Keratinocyte (primary cell): ENCODE measurements at regions not wholly inside any gene's neighbourhood (a gene's known extent, or its start where the extent isn't known, plus 50 kb on each side); places are given as distances from the start of the nearest gene placed in this dataset.

Experiments
- EZH2 ChIP-seq: IDR thresholded peaks from one replicate; pipeline ENCODE4 v1.6.1; 2012; ENCODE audit warnings: inconsistent platforms, mild to moderate bottlenecking, low read length, moderate library complexity
- TF ChIP-seq, protein P1 (sequence below), 3 experiments: IDR thresholded peaks in 1 of 3; conservative IDR thresholded peaks in 1 of 3; optimal IDR thresholded peaks in 1 of 3; 2 replicates in 2 of 3; 3 replicates in 1 of 3; pipeline versions ENCODE3 to v1.5.1; 2011; ENCODE audit warnings: low read length in 3 of 3, mild to moderate bottlenecking in 3 of 3, moderate library complexity in 2 of 3, control low read depth in 1 of 3, inconsistent platforms in 1 of 3; ENCODE audit not compliant: insufficient read depth in 2 of 3; ENCODE audit errors: extremely low read depth in 1 of 3

DNA sequence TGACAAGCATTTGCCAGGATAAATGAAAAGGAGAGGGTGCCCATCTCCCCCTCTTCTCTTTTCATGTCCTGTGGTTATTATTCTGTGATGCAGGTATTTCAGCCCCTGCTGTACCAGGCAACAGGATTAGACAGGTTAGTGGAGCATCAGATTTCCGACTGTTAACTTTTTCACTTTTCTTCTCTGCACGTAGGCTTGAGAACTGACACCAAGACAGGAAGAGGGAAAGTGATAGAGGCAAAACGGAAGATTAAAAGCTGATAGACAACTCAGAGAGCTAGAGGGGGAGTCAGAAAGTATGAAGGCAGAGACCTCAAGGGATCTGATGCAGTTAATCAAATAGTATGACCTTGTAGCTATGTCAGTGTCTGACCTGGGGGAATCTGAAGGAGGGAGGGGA lies 132.8 kb downstream of the SOX9 start:
- TF ChIP-seq, protein P1, sequence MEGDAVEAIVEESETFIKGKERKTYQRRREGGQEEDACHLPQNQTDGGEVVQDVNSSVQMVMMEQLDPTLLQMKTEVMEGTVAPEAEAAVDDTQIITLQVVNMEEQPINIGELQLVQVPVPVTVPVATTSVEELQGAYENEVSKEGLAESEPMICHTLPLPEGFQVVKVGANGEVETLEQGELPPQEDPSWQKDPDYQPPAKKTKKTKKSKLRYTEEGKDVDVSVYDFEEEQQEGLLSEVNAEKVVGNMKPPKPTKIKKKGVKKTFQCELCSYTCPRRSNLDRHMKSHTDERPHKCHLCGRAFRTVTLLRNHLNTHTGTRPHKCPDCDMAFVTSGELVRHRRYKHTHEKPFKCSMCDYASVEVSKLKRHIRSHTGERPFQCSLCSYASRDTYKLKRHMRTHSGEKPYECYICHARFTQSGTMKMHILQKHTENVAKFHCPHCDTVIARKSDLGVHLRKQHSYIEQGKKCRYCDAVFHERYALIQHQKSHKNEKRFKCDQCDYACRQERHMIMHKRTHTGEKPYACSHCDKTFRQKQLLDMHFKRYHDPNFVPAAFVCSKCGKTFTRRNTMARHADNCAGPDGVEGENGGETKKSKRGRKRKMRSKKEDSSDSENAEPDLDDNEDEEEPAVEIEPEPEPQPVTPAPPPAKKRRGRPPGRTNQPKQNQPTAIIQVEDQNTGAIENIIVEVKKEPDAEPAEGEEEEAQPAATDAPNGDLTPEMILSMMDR (optimal IDR thresholded peaks at IDR 0.05 in 1 of 3, IDR thresholded peaks at IDR 0.05 in 1 of 3, conservative IDR thresholded peaks at IDR 0.05 in 1 of 3; ENCODE audit: extremely low read depth in 1 of 3, insufficient read depth in 2 of 3, low read length in 3 of 3): no peak
- no peak for TF ChIP-seq EZH2
